GM12878 (cell line): ENCODE measurements at regions not wholly inside any gene's neighbourhood (a gene's known extent, or its start where the extent isn't known, plus 50 kb on each side); places are given as distances from the start of the nearest gene placed in this dataset.

Experiments used
- ATAC-seq: fragments of 200-7000 bp; cut with Tn5 transposase; 3 replicates; pipeline ENCODE4 v1.9.1; 2020; ENCODE audit warnings: mild to moderate bottlenecking, moderate library complexity
- BruUV-seq: library from RNA; stranded (reverse); fragments of 400-500 nt; replicated peaks from 2 replicates; lab custom pipeline; 2021; lab: Mats Ljungman, UMichigan
- CTCF ChIA-PET: fragments of 300-600 bp; sonication (Branson Sonifier 250); formaldehyde crosslinking; extraction: SDS; loops from one replicate; lab custom pipeline; 2021; ENCODE audit warnings: inconsistent platforms; lab: Yijun Ruan, JAX
- POLR2A ChIA-PET: fragments of 350-600 bp; formaldehyde crosslinking; extraction: SDS; loops from one replicate; lab custom pipeline; 2021; ENCODE audit warnings: inconsistent platforms; lab: Charles Lee
- RAD21 ChIA-PET: fragments of 300-600 bp; sonication (Branson Sonifier 250); formaldehyde crosslinking; loops from one replicate; lab custom pipeline; 2023; ENCODE audit warnings: antibody characterized with exemption; ENCODE audit not compliant: unreplicated experiment; lab: Charles Lee
- SMC1A ChIA-PET: fragments of 300-600 bp; sonication (Branson Sonifier 250); formaldehyde crosslinking; loops from one replicate; lab custom pipeline; 2023; ENCODE audit not compliant: unreplicated experiment, uncharacterized antibody; lab: Charles Lee
- DNase-seq: peaks from one replicate; pipeline ENCODE4 v3.0.0-alpha.2; 2011; ENCODE audit warnings: low read depth, low spot score
- FAIRE-seq: peaks from 3 replicates; lab custom pipeline; 2011; peaks lifted over from hg19 to GRCh38; lab: Jason Lieb, UNC
- H2AFZ ChIP-seq: 2 replicates; pipeline ENCODE4 v1.6.0; 2011; ENCODE audit warnings: low read depth, low read length, control low read depth; ENCODE audit not compliant: control insufficient read depth
- H3K27ac ChIP-seq: 2 replicates; pipeline ENCODE4 v1.5.1; 2011; ENCODE audit warnings: control low read depth; ENCODE audit not compliant: control insufficient read depth, insufficient read depth
- H3K27me3 ChIP-seq, 2 experiments: replicated peaks in 1 of 2; 2 replicates each; pipeline versions ENCODE4 v1.6.0 to v1.6.1; 2011; ENCODE audit warnings: low read length in 1 of 2; ENCODE audit not compliant: control insufficient read depth in 2 of 2, insufficient read depth in 2 of 2
- H3K36me3 ChIP-seq, 2 experiments: 2 replicates each; pipeline ENCODE4 v1.5.1; 2011; ENCODE audit warnings: low read length in 1 of 2; ENCODE audit not compliant: control insufficient read depth in 2 of 2, insufficient read depth in 2 of 2
- H3K4me1 ChIP-seq: 2 replicates; pipeline ENCODE4 v1.6.1; 2011; ENCODE audit warnings: mild to moderate bottlenecking, low read length, moderate library complexity, mixed read lengths; ENCODE audit not compliant: control insufficient read depth, insufficient read depth
- H3K4me2 ChIP-seq: 2 replicates; pipeline ENCODE4 v1.6.0; 2011; ENCODE audit warnings: control low read depth; ENCODE audit not compliant: control insufficient read depth, insufficient read depth
- H3K4me3 ChIP-seq: fragments of 200-600 bp; sonication (generic); 2 replicates; pipeline ENCODE4 v1.5.1; 2016
- H3K79me2 ChIP-seq: 2 replicates; pipeline ENCODE4 v1.6.0; 2011; ENCODE audit warnings: low read length; ENCODE audit not compliant: control insufficient read depth, insufficient read depth
- H3K9ac ChIP-seq: 2 replicates; pipeline ENCODE4 v1.8.0; 2011; ENCODE audit warnings: low read length, control low read depth, mixed read lengths; ENCODE audit not compliant: control insufficient read depth, insufficient read depth
- H3K9me3 ChIP-seq: replicated peaks from 3 replicates; pipeline ENCODE4 v1.5.1; 2011; ENCODE audit warnings: mild to moderate bottlenecking, low read length; ENCODE audit not compliant: control insufficient read depth, insufficient read depth
- H4K20me1 ChIP-seq: 2 replicates; pipeline ENCODE4 v1.6.0; 2011; ENCODE audit not compliant: control insufficient read depth, insufficient read depth
- BMI1 ChIP-seq: fragments of 450-650 bp; IDR thresholded peaks from 2 replicates; pipeline ENCODE4 v1.6.1; 2016; ENCODE audit warnings: mild to moderate bottlenecking, moderate library complexity, borderline replicate concordance
- CHD2 ChIP-seq: IDR thresholded peaks from 2 replicates; pipeline ENCODE4 v1.6.1; 2011; ENCODE audit warnings: low read depth, low read length, improper control_type of control experiment, borderline replicate concordance
- IKZF1 ChIP-seq: fragments of 450-650 bp; conservative IDR thresholded peaks from 2 replicates; pipeline ENCODE4 v1.6.1; 2017; ENCODE audit warnings: antibody characterized with exemption, mild to moderate bottlenecking
- MEF2A ChIP-seq: IDR thresholded peaks from 2 replicates; pipeline ENCODE4 v1.6.1; 2011; ENCODE audit warnings: low read depth, mild to moderate bottlenecking, low read length, moderate library complexity; ENCODE audit not compliant: insufficient read depth
- MEF2B ChIP-seq: fragments of 450-650 bp; IDR thresholded peaks from 2 replicates; pipeline ENCODE4 v1.6.1; 2018; ENCODE audit warnings: mild to moderate bottlenecking, moderate library complexity; ENCODE audit not compliant: partially characterized antibody, poor library complexity, severe bottlenecking
- SMAD5 ChIP-seq: IDR thresholded peaks from 2 replicates; pipeline ENCODE4 v1.6.1; 2016; ENCODE audit warnings: antibody characterized with exemption, low read depth
- WRNIP1 ChIP-seq: IDR thresholded peaks from 2 replicates; pipeline ENCODE4 v1.6.1; 2011; ENCODE audit warnings: low read depth, low read length, improper control_type of control experiment, borderline replicate concordance
- ZNF274 ChIP-seq: IDR thresholded peaks from one replicate; pipeline ENCODE4 v1.8.0; 2011; ENCODE audit not compliant: insufficient read length, insufficient read depth
- WGBS: methylation state at CpG from one replicate; pipeline ENCODE4 v1.1.6; 2016; ENCODE audit warnings: low lambda C conversion rate; ENCODE audit not compliant: insufficient replicate concordance, insufficient coverage; ENCODE audit errors: missing lambda C conversion rate; 5-methylcytosine and 5-hydroxymethylcytosine counted together
- in situ Hi-C: fragments of 300-500 bp; cut with MboI; formaldehyde crosslinking; loops from 9 replicates; pipeline ENCODE4 v1.14.3; 2018; ENCODE audit warnings: mixed read lengths
- intact Hi-C: fragments of 100-400 bp; cut with micrococcal nuclease; formaldehyde crosslinking; loops from one replicate; pipeline ENCODE4 v1.14.2; 2022; ENCODE audit not compliant: unreplicated experiment
- TF ChIP-seq, protein P1 (sequence below): IDR thresholded peaks from 2 replicates; pipeline ENCODE4 v1.6.1; 2012; ENCODE audit warnings: low read depth, low read length, improper control_type of control experiment
- TF ChIP-seq, protein P2 (sequence below): fragments of 450-650 bp; formaldehyde crosslinking; IDR thresholded peaks from 2 replicates; pipeline ENCODE4 v1.4.0; 2022; ENCODE audit warnings: mild to moderate bottlenecking, moderate library complexity
- TF ChIP-seq, protein P3 (sequence below): IDR thresholded peaks from 2 replicates; pipeline ENCODE4 v1.6.1; 2012; ENCODE audit warnings: mild to moderate bottlenecking, low read depth, low read length

DNA sequence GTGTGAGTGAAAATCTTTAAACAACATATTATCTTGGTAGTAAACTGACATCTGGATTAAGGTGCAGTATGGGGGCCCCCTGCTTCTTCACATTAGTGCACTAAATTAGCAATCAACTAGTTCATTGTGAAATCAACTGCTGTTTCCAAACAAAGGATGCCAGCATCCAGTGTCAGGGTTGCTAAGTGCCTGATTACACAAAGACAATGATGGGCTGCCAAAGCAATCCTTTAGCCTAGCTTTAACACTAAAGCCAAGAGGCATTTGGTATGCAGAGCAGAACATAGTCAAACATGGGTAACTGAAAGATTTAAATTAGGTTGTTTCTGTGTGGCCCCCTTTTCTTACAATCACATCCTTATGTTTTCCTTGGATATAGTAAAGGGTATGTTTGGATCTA, 543.1 kb upstream of the SLITRK5 start (continued):
- no peak for TF ChIP-seq MEF2A
- TF ChIP-seq WRNIP1: no peak
- TF ChIP-seq, protein P1, sequence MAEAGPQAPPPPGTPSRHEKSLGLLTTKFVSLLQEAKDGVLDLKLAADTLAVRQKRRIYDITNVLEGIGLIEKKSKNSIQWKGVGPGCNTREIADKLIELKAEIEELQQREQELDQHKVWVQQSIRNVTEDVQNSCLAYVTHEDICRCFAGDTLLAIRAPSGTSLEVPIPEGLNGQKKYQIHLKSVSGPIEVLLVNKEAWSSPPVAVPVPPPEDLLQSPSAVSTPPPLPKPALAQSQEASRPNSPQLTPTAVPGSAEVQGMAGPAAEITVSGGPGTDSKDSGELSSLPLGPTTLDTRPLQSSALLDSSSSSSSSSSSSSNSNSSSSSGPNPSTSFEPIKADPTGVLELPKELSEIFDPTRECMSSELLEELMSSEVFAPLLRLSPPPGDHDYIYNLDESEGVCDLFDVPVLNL: no peak
- no peak for TF ChIP-seq ZNF274

DNA sequence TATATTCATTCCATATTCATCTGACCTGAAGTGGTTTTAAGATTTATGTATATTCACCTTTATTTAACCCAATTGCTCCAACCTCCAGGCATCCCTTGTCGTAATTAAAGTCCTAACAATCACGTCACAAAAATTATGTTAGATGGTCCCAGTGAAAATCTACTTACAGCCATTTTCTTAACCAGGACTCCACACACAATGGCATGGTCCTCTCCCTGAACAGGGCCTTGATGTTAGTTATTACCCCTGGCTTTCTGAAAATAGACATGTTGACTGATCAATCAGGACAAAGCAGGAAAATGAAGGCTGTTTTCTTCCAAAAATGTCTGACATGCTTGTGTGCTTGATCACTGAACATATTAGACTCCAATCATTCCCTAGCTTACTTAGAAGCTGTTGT, 542.7 kb upstream of the SLITRK5 start:
- no peak for FAIRE-seq
- in situ Hi-C loops (no loop called here), intact Hi-C loops (no loop called here)
- Histone ChIP-seq H3K9me3 (no peaks in the 10 kb centered on the region), H3K36me3 (no peaks in the 10 kb centered on the region), H3K27me3 (no peaks in the 10 kb centered on the region), H4K20me1 (no peaks in the 10 kb centered on the region), H2AFZ (no peak overlapping the region), H3K4me2 (no peak overlapping the region), H3K79me2 (no peaks in the 10 kb centered on the region), H3K9ac (no peak overlapping the region), H3K4me3 (no peak overlapping the region), H3K27ac (no peak overlapping the region), H3K4me1 (no peaks in the 10 kb centered on the region)
- no peak for ATAC-seq
- no TSS peak for BruUV-seq
- 2% methylated on average over 2 of the region's 2 CpGs for WGBS
- CTCF ChIA-PET: no interaction called here
- RAD21 ChIA-PET: no interaction called here
- POLR2A ChIA-PET: interaction anchor here (0.7 kb wide), 1 partner anchor 43 kb away, joined by 3 read pairs; no protein-coding TSS in a partner anchor
- DNase-seq: no peak
- SMC1A ChIA-PET: no interaction called here
- TF ChIP-seq WRNIP1: no peak
- no peak for TF ChIP-seq CHD2
- no peak for TF ChIP-seq BMI1
- no peak for TF ChIP-seq SMAD5
- TF ChIP-seq MEF2B: no peak
- no peak for TF ChIP-seq IKZF1
- TF ChIP-seq, protein P2, sequence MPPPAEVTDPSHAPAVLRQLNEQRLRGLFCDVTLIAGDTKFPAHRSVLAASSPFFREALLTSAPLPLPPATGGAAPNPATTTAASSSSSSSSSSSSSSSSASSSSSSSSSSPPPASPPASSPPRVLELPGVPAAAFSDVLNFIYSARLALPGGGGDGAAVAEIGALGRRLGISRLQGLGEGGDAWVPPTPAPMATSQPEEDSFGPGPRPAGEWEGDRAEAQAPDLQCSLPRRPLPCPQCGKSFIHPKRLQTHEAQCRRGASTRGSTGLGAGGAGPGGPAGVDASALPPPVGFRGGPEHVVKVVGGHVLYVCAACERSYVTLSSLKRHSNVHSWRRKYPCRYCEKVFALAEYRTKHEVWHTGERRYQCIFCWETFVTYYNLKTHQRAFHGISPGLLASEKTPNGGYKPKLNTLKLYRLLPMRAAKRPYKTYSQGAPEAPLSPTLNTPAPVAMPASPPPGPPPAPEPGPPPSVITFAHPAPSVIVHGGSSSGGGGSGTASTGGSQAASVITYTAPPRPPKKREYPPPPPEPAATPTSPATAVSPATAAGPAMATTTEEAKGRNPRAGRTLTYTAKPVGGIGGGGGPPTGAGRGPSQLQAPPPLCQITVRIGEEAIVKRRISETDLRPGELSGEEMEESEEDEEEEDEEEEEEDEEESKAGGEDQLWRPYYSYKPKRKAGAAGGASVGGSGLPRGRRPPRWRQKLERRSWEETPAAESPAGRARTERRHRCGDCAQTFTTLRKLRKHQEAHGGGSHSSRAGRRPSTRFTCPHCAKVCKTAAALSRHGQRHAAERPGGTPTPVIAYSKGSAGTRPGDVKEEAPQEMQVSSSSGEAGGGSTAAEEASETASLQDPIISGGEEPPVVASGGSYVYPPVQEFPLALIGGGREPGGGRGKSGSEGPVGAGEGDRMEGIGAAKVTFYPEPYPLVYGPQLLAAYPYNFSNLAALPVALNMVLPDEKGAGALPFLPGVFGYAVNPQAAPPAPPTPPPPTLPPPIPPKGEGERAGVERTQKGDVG (CRISPR knock-in tag): no peak
- TF ChIP-seq, protein P3, sequence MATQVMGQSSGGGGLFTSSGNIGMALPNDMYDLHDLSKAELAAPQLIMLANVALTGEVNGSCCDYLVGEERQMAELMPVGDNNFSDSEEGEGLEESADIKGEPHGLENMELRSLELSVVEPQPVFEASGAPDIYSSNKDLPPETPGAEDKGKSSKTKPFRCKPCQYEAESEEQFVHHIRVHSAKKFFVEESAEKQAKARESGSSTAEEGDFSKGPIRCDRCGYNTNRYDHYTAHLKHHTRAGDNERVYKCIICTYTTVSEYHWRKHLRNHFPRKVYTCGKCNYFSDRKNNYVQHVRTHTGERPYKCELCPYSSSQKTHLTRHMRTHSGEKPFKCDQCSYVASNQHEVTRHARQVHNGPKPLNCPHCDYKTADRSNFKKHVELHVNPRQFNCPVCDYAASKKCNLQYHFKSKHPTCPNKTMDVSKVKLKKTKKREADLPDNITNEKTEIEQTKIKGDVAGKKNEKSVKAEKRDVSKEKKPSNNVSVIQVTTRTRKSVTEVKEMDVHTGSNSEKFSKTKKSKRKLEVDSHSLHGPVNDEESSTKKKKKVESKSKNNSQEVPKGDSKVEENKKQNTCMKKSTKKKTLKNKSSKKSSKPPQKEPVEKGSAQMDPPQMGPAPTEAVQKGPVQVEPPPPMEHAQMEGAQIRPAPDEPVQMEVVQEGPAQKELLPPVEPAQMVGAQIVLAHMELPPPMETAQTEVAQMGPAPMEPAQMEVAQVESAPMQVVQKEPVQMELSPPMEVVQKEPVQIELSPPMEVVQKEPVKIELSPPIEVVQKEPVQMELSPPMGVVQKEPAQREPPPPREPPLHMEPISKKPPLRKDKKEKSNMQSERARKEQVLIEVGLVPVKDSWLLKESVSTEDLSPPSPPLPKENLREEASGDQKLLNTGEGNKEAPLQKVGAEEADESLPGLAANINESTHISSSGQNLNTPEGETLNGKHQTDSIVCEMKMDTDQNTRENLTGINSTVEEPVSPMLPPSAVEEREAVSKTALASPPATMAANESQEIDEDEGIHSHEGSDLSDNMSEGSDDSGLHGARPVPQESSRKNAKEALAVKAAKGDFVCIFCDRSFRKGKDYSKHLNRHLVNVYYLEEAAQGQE: no peak
